Esophagus squamous epithelium (tissue), 4 donors: ENCODE measurements at regions not wholly inside any gene's neighbourhood (a gene's known extent, or its start where the extent isn't known, plus 50 kb on each side); places are given as distances from the start of the nearest gene placed in this dataset.

Experiments used
- POLR2A ChIP-seq, 4 donors: fragments of 450-650 bp; IDR thresholded peaks; one replicate each; pipeline ENCODE4 v1.6.1; 2017; ENCODE audit warnings: antibody characterized with exemption in 4 of 4, mild to moderate bottlenecking in 4 of 4, moderate library complexity in 3 of 4
- TF ChIP-seq, protein P1 (sequence below), 6 experiments: fragments of 450-650 bp in 4 of 6; fragments of 200-600 bp in 2 of 6; sonication (generic) in 2 of 6; IDR thresholded peaks; one replicate each; pipeline ENCODE4 v1.5.1; 2016 to 2019; ENCODE audit warnings: antibody characterized with exemption in 6 of 6, mild to moderate bottlenecking in 4 of 6, moderate library complexity in 4 of 6

DNA sequence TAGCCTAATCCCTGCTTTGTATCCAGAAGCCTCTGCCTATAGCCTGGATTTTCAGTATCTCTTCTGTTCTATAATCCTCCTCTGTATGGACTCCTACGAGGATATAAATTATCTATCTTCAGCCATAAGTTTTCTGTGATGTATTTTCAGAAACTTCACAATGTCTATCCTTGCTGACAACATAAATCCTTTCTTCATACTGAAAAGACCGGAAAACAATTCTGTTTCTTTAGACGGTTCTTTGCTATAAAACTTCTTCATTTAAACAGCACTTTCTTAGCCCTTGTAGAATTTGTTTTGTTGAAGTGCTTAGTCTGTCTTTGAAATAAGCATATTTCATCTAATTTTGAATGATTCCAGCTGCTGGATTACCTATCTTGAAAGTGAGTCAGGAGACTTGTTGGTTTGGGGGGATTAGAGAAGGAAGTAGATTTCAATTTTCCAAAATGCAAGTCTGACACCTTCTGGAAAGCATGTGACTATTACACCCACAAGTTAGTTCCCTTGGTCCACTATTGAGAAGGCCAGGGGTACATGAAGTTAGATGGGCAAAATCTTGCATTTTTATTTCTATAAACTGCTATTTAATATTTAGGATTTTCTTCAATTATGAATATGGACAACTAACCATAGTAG lies 96.3 kb upstream of the RANBP3L start:
- TF ChIP-seq, protein P1, sequence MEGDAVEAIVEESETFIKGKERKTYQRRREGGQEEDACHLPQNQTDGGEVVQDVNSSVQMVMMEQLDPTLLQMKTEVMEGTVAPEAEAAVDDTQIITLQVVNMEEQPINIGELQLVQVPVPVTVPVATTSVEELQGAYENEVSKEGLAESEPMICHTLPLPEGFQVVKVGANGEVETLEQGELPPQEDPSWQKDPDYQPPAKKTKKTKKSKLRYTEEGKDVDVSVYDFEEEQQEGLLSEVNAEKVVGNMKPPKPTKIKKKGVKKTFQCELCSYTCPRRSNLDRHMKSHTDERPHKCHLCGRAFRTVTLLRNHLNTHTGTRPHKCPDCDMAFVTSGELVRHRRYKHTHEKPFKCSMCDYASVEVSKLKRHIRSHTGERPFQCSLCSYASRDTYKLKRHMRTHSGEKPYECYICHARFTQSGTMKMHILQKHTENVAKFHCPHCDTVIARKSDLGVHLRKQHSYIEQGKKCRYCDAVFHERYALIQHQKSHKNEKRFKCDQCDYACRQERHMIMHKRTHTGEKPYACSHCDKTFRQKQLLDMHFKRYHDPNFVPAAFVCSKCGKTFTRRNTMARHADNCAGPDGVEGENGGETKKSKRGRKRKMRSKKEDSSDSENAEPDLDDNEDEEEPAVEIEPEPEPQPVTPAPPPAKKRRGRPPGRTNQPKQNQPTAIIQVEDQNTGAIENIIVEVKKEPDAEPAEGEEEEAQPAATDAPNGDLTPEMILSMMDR (IDR thresholded peaks at IDR 0.05): peak in 5 of 6 experiments; percentile 13 to 55 (median 28)
- TF ChIP-seq POLR2A (IDR thresholded peaks at IDR 0.05): no peak
